Body of pancreas (tissue), 4 donors: ENCODE measurements at regions not wholly inside any gene's neighbourhood (a gene's known extent, or its start where the extent isn't known, plus 50 kb on each side); places are given as distances from the start of the nearest gene placed in this dataset.

ENCODE experiments used
- CTCF ChIP-seq, 7 experiments: fragments of 450-650 bp in 4 of 7; fragments of 200-600 bp in 3 of 7; sonication (generic) in 3 of 7; IDR thresholded peaks; one replicate each; pipeline ENCODE4 v1.5.1; 2016 to 2019; ENCODE audit warnings: antibody characterized with exemption in 7 of 7
- POLR2A ChIP-seq, 3 donors: fragments of 450-650 bp; IDR thresholded peaks; one replicate each; pipeline ENCODE4 v1.6.1; 2016; ENCODE audit warnings: antibody characterized with exemption in 3 of 3, mild to moderate bottlenecking in 2 of 3

- no peak for TF ChIP-seq CTCF (IDR thresholded peaks at IDR 0.05)
- no peak for TF ChIP-seq POLR2A (IDR thresholded peaks at IDR 0.05)
Measured at GRCh38 chr6:134470457-134470975, 152.6 kb upstream of the SGK1 start.
